ENCODE measurements at regions not wholly inside any gene's neighbourhood (a gene's known extent, or its start where the extent isn't known, plus 50 kb on each side); places are given as distances from the start of the nearest gene placed in this dataset.

DNA sequence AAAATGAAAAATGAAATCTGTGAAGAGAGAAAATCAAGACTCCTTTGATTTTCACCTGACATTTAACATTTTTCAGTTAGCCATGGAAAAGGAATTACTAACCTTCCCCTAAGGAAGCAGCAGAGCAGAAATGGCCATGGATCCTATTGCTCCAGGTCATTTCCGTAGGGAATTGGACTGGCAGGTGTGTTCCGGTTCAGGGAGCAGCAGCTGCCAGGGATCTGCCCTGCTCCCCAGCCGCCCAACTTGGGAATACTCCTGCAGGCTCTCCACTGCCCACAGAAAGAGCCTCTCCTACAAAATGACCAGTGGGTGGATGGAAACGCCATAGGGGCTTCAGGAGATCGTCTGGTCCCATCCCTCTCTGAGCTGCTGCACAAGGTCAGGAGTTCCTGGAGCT, 86.0 kb upstream of the MAPK4 start:
- Histone ChIP-seq H3K36me3 (ENCODE audit: control insufficient read depth in 1 of 2, insufficient read depth in 2 of 2, low read length in 2 of 2) (no peaks in the 10 kb centered on the region), H3K4me1 (ENCODE audit: control insufficient read depth in 1 of 2, insufficient read depth in 2 of 2, low read length in 2 of 2) (no peaks in the 10 kb centered on the region), H3K4me2 (ENCODE audit: low read length) (no peak overlapping the region), H3K79me2 (ENCODE audit: insufficient read depth, low read length) (no peaks in the 10 kb centered on the region), H4K20me1 (ENCODE audit: insufficient read depth) (no peaks in the 10 kb centered on the region), H3K27ac (ENCODE audit: low read depth, low read length) (no peak overlapping the region), H3K27me3 (ENCODE audit: insufficient read depth, low read length) (peaks cover 28% of the 10 kb centered on the region; the same call in 1 of the 2 replicates), H3K9me3 (ENCODE audit: control insufficient read depth in 1 of 2, insufficient read depth in 1 of 2, low read depth in 1 of 2, low read length in 2 of 2) (no peaks in the 10 kb centered on the region), H3K4me3 (replicated peaks in 1 of 2; ENCODE audit: low read depth in 1 of 2, low read length in 2 of 2) (no peak overlapping the region), H2AFZ (ENCODE audit: low read depth, low read length, poor library complexity, severe bottlenecking) (no peak overlapping the region), H3K9me2 (ENCODE audit: insufficient read depth) (no peaks in the 10 kb centered on the region), H3K9ac (ENCODE audit: low read length) (no peak overlapping the region)
- ATAC-seq (no peak), DNase-seq (ENCODE audit: low read depth, low spot score) (no peak)
- intact Hi-C loops (cut with micrococcal nuclease) = no loop called here
- TF ChIP-seq EGR1 (IDR thresholded peaks at IDR 0.05; ENCODE audit: low read depth) (no peak), SIN3A (IDR thresholded peaks at IDR 0.05; ENCODE audit: low read depth) (no peak), POLR2A (IDR thresholded peaks at IDR 0.05; ENCODE audit: borderline replicate concordance, extremely low read depth, insufficient read depth, insufficient read length) (no peak)
- TF ChIP-seq, protein P1, sequence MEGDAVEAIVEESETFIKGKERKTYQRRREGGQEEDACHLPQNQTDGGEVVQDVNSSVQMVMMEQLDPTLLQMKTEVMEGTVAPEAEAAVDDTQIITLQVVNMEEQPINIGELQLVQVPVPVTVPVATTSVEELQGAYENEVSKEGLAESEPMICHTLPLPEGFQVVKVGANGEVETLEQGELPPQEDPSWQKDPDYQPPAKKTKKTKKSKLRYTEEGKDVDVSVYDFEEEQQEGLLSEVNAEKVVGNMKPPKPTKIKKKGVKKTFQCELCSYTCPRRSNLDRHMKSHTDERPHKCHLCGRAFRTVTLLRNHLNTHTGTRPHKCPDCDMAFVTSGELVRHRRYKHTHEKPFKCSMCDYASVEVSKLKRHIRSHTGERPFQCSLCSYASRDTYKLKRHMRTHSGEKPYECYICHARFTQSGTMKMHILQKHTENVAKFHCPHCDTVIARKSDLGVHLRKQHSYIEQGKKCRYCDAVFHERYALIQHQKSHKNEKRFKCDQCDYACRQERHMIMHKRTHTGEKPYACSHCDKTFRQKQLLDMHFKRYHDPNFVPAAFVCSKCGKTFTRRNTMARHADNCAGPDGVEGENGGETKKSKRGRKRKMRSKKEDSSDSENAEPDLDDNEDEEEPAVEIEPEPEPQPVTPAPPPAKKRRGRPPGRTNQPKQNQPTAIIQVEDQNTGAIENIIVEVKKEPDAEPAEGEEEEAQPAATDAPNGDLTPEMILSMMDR (IDR thresholded peaks at IDR 0.05 in 2 of 3, conservative IDR thresholded peaks at IDR 0.05 in 1 of 3; ENCODE audit: borderline replicate concordance in 1 of 3, insufficient read depth in 1 of 3, low read depth in 2 of 3, low read length in 2 of 3) = no peak
- TF ChIP-seq, protein P2, sequence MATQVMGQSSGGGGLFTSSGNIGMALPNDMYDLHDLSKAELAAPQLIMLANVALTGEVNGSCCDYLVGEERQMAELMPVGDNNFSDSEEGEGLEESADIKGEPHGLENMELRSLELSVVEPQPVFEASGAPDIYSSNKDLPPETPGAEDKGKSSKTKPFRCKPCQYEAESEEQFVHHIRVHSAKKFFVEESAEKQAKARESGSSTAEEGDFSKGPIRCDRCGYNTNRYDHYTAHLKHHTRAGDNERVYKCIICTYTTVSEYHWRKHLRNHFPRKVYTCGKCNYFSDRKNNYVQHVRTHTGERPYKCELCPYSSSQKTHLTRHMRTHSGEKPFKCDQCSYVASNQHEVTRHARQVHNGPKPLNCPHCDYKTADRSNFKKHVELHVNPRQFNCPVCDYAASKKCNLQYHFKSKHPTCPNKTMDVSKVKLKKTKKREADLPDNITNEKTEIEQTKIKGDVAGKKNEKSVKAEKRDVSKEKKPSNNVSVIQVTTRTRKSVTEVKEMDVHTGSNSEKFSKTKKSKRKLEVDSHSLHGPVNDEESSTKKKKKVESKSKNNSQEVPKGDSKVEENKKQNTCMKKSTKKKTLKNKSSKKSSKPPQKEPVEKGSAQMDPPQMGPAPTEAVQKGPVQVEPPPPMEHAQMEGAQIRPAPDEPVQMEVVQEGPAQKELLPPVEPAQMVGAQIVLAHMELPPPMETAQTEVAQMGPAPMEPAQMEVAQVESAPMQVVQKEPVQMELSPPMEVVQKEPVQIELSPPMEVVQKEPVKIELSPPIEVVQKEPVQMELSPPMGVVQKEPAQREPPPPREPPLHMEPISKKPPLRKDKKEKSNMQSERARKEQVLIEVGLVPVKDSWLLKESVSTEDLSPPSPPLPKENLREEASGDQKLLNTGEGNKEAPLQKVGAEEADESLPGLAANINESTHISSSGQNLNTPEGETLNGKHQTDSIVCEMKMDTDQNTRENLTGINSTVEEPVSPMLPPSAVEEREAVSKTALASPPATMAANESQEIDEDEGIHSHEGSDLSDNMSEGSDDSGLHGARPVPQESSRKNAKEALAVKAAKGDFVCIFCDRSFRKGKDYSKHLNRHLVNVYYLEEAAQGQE (IDR thresholded peaks at IDR 0.05; ENCODE audit: low read depth) = no peak
- CTCF ChIA-PET = no interaction called here
- POLR2A ChIA-PET = no interaction called here
- RAD21 ChIA-PET (ENCODE audit: low non-redundant PET in 1 of 2, low total read pairs in 2 of 2, uncharacterized antibody in 2 of 2, unreplicated experiment in 2 of 2) = no interaction called here
- BruUV-seq (replicated peaks) = no TSS peak
